SJSA1 (cell line): ENCODE measurements at regions not wholly inside any gene's neighbourhood (a gene's known extent, or its start where the extent isn't known, plus 50 kb on each side); places are given as distances from the start of the nearest gene placed in this dataset.
A peak's percentile ranks its signal among the peaks of the same experiment; 100 is the strongest.

Experiments
- DNase-seq, 2 experiments: peaks; one replicate each; pipeline ENCODE4 v3.0.0-alpha.2; 2015 to 2020; ENCODE audit warnings: low spot score in 2 of 2, low read depth in 1 of 2
- H3K27ac ChIP-seq: fragments of 250-450 bp; sonication (Bioruptor Pico); 2 replicates; pipeline ENCODE4 v1.5.1; 2020; ENCODE audit warnings: mild to moderate bottlenecking, moderate library complexity
- H3K27me3 ChIP-seq: fragments of 250-450 bp; sonication (Bioruptor Pico); replicated peaks from 2 replicates; pipeline ENCODE4 v1.5.1; 2020; ENCODE audit warnings: mild to moderate bottlenecking, moderate library complexity
- H3K36me3 ChIP-seq: fragments of 250-450 bp; sonication (Bioruptor Pico); 2 replicates; pipeline ENCODE4 v1.5.1; 2020; ENCODE audit warnings: mild to moderate bottlenecking
- H3K4me1 ChIP-seq: fragments of 250-450 bp; sonication (Bioruptor Pico); replicated peaks from 2 replicates; pipeline ENCODE4 v1.6.1; 2021; ENCODE audit warnings: mild to moderate bottlenecking
- H3K4me3 ChIP-seq: fragments of 250-450 bp; sonication (Bioruptor Pico); 2 replicates; pipeline ENCODE4 v1.5.1; 2020; ENCODE audit warnings: mild to moderate bottlenecking
- H3K9me3 ChIP-seq: fragments of 250-450 bp; sonication (Bioruptor Pico); replicated peaks from 2 replicates; pipeline ENCODE4 v1.5.1; 2020; ENCODE audit warnings: mild to moderate bottlenecking

GRCh38 chr10:36050763-36051499, 408.8 kb upstream of the FZD8 start:
- H3K9me3 ChIP-seq: no peaks in the 10 kb centered on the region
- no peak for DNase-seq
- H3K4me1 ChIP-seq: no peaks in the 10 kb centered on the region
- no peaks in the 10 kb centered on the region; the same call in 1 of the 2 replicates for H3K27me3 ChIP-seq
- H3K27ac ChIP-seq: no peak overlapping the region
- H3K4me3 ChIP-seq: no peak overlapping the region
- no peaks in the 10 kb centered on the region for H3K36me3 ChIP-seq

- no peak overlapping the region for H3K27ac ChIP-seq
- no peak overlapping the region for H3K4me3 ChIP-seq
- no peaks in the 10 kb centered on the region for H3K4me1 ChIP-seq
- no peaks in the 10 kb centered on the region; the same call in 1 of the 2 replicates for H3K27me3 ChIP-seq
- DNase-seq: no peak
- no peaks in the 10 kb centered on the region for H3K9me3 ChIP-seq
- H3K36me3 ChIP-seq: no peaks in the 10 kb centered on the region
These were observed 406.7 kb upstream of the FZD8 start for GRCh38 chr10:36048780-36049179.

- no peak for DNase-seq
- Histone ChIP-seq H3K4me3 (no peak overlapping the region), H3K4me1 (no peaks in the 10 kb centered on the region), H3K9me3 (no peaks in the 10 kb centered on the region), H3K36me3 (no peaks in the 10 kb centered on the region), H3K27ac (no peak overlapping the region), H3K27me3 (no peaks in the 10 kb centered on the region)
These were observed 406.1 kb upstream of the FZD8 start for GRCh38 chr10:36048236-36048635.

- H3K27ac ChIP-seq: no peak overlapping the region
- no peaks in the 10 kb centered on the region for H3K4me1 ChIP-seq
- no peaks in the 10 kb centered on the region for H3K9me3 ChIP-seq
- no peaks in the 10 kb centered on the region for H3K36me3 ChIP-seq
- H3K4me3 ChIP-seq: no peak overlapping the region
- no peak for DNase-seq
- H3K27me3 ChIP-seq: no peaks in the 10 kb centered on the region
These were observed 400.0 kb upstream of the FZD8 start for GRCh38 chr10:36042135-36042534.

GRCh38 chr10:36038316-36038955, 396.3 kb upstream of the FZD8 start:
- 0 out of 2 replicates have a peak, but pooled peaks cover 2% of the 10 kb centered on the region for H3K27me3 ChIP-seq
- H3K36me3 ChIP-seq: no peaks in the 10 kb centered on the region
- no peaks in the 10 kb centered on the region for H3K9me3 ChIP-seq
- H3K4me1 ChIP-seq: no peaks in the 10 kb centered on the region
- no peak overlapping the region for H3K4me3 ChIP-seq
- H3K27ac ChIP-seq: no peak overlapping the region
- DNase-seq: no peak

GRCh38 chr10:36036137-36036536, 394.0 kb upstream of the FZD8 start:
- Histone ChIP-seq H3K9me3 (no peaks in the 10 kb centered on the region), H3K27ac (no peak overlapping the region), H3K4me3 (no peak overlapping the region), H3K4me1 (no peaks in the 10 kb centered on the region), H3K27me3 (0 out of 2 replicates have a peak, but pooled peaks cover 2% of the 10 kb centered on the region), H3K36me3 (no peaks in the 10 kb centered on the region)
- DNase-seq: no peak

- Histone ChIP-seq H3K4me1 (no peaks in the 10 kb centered on the region), H3K27ac (no peak overlapping the region), H3K4me3 (no peak overlapping the region), H3K9me3 (no peaks in the 10 kb centered on the region), H3K36me3 (no peaks in the 10 kb centered on the region), H3K27me3 (peaks cover 2% of the 10 kb centered on the region; the same call in 1 of the 2 replicates)
- no peak for DNase-seq
These were observed 391.7 kb upstream of the FZD8 start for GRCh38 chr10:36033808-36034207.

- H3K4me1 ChIP-seq: no peaks in the 10 kb centered on the region
- H3K27ac ChIP-seq: no peak overlapping the region
- peaks cover under 1% of the 10 kb centered on the region; the same call in 1 of the 2 replicates for H3K27me3 ChIP-seq
- no peaks in the 10 kb centered on the region for H3K36me3 ChIP-seq
- H3K9me3 ChIP-seq: 0 out of 2 replicates have a peak, but pooled peaks cover 2% of the 10 kb centered on the region
- no peak for DNase-seq
- no peak overlapping the region for H3K4me3 ChIP-seq
These were observed 388.4 kb upstream of the FZD8 start for GRCh38 chr10:36030516-36030915.

GRCh38 chr10:36026656-36027390, 384.7 kb upstream of the FZD8 start:
- Histone ChIP-seq H3K36me3 (no peaks in the 10 kb centered on the region), H3K27ac (no peak overlapping the region), H3K4me3 (no peak overlapping the region), H3K9me3 (0 out of 2 replicates have a peak, but pooled peaks cover 2% of the 10 kb centered on the region), H3K4me1 (peaks cover 10% of the 10 kb centered on the region), H3K27me3 (no peaks in the 10 kb centered on the region; the same call in 1 of the 2 replicates)
- no peak for DNase-seq

GRCh38 chr10:36026081-36026480, 384.0 kb upstream of the FZD8 start:
- Histone ChIP-seq H3K27ac (no peak overlapping the region), H3K36me3 (no peaks in the 10 kb centered on the region), H3K4me3 (no peak overlapping the region), H3K27me3 (no peaks in the 10 kb centered on the region; the same call in 1 of the 2 replicates), H3K4me1 (peaks cover 10% of the 10 kb centered on the region), H3K9me3 (0 out of 2 replicates have a peak, but pooled peaks cover 2% of the 10 kb centered on the region)
- no peak for DNase-seq

- peak; percentile 61 to 71 for DNase-seq
- H3K27ac ChIP-seq: peak overlapping the region; percentile 47
- H3K27me3 ChIP-seq: no peaks in the 10 kb centered on the region
- H3K36me3 ChIP-seq: no peaks in the 10 kb centered on the region
- peaks cover 10% of the 10 kb centered on the region for H3K4me1 ChIP-seq
- H3K9me3 ChIP-seq: 0 out of 2 replicates have a peak, but pooled peaks cover 2% of the 10 kb centered on the region
- no peak overlapping the region for H3K4me3 ChIP-seq
These were observed 381.8 kb upstream of the FZD8 start for GRCh38 chr10:36023939-36024338.

- Histone ChIP-seq H3K27ac (no peak overlapping the region), H3K36me3 (no peaks in the 10 kb centered on the region), H3K4me3 (no peak overlapping the region), H3K4me1 (peaks cover 10% of the 10 kb centered on the region), H3K27me3 (no peaks in the 10 kb centered on the region), H3K9me3 (no peaks in the 10 kb centered on the region)
- DNase-seq: no peak
These were observed 379.0 kb upstream of the FZD8 start for GRCh38 chr10:36021096-36021495.

- Histone ChIP-seq H3K27me3 (no peaks in the 10 kb centered on the region), H3K36me3 (no peaks in the 10 kb centered on the region), H3K4me3 (no peak overlapping the region), H3K27ac (no peak overlapping the region), H3K4me1 (peaks cover 10% of the 10 kb centered on the region), H3K9me3 (no peaks in the 10 kb centered on the region)
- no peak for DNase-seq
These were observed 377.7 kb upstream of the FZD8 start for GRCh38 chr10:36019749-36020148.

GRCh38 chr10:36018996-36019395, 376.9 kb upstream of the FZD8 start:
- Histone ChIP-seq H3K4me1 (peaks cover 6% of the 10 kb centered on the region), H3K4me3 (no peak overlapping the region), H3K36me3 (no peaks in the 10 kb centered on the region), H3K27me3 (no peaks in the 10 kb centered on the region), H3K27ac (no peak overlapping the region), H3K9me3 (no peaks in the 10 kb centered on the region)
- no peak for DNase-seq
